ENCODE measurements at regions not wholly inside any gene's neighbourhood (a gene's known extent, or its start where the extent isn't known, plus 50 kb on each side); places are given as distances from the start of the nearest gene placed in this dataset.

DNA sequence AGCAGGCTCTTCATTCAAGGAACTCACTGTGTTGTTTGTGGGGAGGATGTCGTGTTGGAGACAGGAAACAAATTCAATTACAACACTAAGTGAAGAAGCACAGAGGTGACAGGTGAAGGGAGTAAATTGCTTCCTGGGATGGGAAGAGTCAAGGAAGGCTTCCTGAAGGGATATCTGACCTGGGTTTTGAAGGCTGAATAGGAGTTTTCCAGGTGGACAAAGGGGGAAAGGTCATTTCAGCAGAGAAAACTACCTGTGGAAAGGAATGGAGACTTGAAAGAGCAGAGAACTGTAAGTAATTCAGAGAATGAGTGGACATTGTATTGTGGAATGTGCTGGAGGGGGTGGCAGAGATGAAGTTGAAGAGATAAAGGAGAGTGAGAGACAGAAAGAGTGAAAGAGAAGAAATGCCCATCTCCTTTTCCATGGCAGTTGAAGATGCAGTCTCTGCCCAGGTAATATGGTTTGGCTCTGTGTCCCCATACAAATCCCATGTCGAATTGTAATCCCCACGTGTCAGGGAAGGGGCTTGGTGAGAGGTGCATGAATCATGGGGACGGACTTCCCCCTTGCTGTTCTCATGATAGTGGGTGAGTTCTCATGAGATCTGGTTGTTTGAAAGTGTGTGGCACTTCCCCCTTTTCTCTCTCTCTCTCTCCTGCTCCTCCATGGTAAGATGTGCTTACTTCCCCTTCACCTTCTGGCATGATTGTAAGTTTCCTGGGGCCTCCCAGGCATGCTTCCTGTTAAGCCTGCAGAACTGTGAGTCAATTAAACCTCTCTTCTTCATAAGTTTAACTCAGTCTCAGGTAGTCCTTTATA, 205.7 kb upstream of the BCOR start:
- DNase-seq, result no peak

DNA sequence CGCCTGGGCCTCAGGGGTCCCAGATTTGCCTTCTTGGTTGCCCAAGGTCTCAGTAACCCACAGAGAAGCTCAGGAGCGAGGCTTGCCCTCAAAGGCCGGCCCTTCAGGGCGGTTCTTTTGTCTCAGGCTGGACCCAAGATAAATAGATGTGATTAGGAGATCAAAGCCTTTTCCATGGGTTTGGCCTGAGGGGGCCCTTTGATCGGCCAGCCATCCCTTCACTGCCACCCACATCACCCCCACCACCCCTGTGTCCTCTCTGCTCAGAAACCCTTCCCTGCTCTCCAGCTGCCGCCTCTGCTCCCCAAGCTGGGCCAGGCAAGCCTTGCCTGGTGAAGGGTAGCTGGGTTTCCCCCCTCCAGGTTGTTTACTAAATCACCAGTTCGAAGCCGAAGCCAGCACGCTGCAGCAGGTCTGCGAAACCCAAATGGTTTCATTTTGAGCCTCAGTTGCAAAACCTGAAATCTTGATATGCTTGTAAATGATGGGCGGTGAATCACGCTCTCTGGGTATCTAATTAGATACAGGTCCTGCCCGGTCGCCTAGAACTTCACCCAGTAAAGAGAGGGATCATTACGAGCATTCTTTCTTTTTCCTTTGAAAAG, 202.6 kb upstream of the BCOR start:
- DNase-seq, result no peak

DNA sequence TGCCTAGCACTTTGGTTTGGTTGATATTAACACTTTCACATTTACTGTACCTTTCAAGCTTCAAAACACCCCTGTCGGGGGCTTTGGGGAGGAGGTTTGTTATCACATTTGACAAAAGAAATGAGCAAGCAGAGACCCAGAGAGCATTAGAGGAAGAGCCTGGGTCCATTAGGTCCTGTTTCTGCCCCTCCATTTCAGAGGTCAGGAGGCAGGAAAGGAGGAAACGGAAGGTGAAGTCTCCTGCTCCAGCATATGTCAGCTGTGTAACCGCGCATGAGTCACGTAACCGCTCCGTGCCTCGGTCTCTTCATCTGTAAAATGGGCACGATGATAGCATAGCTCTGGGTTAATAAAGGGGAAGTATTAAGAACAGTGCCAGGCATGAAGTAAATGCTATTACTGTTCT, 201.9 kb upstream of the BCOR start:
- no peak for DNase-seq

DNA sequence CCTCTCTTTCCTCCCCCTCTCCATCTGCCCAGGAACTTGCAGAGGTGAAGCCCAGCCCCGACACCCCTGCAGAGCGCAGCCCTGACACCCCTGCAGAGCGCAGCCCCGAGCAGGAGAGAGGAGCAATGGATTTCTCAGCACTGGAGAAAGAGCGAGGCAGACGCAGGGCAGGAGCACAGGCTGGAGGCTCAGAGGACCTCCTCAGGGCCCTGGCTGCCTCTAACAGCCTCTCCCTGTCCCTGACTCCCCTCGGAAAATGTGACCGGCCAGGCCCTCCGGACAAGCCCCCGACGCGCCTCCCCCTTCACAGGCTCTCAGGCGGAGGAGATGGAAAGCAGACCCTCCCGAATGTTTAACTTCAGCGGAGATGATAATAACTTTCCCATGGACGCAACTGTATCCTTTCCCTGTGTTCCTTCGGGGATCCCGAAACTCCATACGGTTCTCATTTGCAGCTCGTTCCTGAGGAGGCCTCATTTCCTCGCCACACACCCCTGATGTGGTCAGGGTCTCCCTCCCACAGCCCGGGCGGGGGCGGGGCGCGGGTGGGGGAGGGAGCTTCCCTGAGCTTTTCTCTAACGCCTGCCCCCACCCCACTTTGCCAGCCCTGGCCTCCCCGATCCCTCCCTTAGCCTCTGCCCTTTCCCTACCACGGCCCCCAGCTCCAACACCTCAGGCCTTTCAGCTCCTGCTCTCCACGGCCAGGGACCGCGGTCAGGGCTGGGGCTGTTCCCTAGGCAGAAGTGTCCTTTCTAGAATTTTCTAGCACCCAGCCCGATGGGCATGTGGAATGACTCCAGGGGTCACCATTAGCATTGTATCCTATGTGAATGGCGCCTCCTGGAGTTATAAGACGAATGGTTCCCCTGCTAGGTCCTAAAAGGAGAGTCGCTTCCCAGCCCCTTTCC, 201.1 kb upstream of the BCOR start:
- DNase-seq, result no peak

DNA sequence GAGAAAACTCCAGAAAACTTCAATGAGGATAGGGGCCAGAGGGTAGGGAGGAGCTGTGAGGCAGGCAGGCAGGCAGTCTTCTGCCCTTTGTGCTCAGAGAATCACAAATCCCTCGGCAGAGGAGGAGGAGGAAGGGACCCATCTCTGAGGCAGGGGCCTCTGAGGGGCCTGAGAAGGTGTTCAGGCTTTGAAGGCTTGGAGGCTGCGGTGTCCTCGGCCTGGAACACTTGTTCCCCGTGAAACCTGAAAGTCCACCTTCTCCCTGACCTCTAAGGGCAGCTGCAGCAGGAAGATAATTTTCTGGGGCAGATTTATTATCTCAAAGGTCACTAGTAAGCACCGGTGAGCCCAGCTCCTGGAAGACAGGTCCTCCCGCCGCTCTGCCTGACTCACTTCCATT, 200.3 kb upstream of the BCOR start:
- DNase-seq, result no peak

DNA sequence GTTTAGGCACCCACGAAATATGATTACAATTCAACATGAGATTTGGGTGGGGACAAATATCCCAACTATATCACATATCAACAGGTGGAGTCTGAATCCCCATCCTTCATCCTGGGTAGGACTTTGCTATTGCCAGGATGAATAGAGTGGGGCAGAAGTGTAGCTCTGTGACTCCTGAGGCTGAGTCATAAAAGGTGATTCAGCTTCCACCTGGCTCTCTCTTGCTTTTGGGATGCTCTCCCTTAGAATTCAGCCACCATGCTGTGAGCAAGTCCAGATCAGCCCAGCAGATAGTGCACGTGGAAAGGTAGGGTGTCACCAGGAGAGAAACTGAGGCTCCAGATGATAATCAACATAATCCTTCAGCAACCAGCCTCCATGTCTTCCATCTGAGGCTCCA, 193.8 kb upstream of the BCOR start:
- DNase-seq, result no peak

DNA sequence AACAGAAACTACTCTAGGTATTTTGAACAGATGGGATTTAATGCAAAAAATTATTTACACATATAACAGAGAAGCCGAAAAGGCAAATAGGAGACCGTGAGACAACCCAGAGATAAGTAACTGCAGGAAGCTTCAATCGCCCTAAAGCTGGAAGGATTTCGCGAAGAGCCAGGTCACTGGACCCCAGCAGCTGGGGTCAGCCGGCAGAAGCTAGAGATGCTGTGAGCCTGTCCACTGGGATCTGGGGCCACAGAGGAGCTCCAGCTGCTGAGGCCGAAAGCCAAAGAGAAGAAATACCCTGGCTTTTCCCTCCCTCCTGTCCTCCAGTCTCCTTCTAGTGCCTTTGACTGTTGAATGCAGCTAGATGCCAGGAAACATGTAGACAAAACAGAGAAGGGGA, 192.8 kb upstream of the BCOR start:
- DNase-seq, result no peak

DNA sequence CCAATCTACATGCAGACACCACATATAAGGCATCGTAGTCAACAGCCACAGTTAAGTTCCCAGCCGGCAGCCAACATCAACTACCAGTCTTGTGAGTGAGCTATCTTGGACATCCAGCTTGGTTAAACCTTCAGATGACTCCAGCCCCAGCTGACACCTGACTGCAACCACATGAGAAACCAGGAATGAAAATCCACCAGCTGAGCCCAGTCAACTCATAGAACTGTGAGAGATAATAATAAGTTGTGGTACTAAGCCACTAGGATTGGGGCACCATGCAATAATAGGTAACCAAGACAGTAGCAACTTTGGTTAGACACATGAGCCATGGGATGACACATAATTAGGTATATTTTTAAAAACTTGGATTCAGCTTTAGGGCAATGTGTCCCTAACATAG, 188.1 kb upstream of the BCOR start:
- no peak for DNase-seq

DNA sequence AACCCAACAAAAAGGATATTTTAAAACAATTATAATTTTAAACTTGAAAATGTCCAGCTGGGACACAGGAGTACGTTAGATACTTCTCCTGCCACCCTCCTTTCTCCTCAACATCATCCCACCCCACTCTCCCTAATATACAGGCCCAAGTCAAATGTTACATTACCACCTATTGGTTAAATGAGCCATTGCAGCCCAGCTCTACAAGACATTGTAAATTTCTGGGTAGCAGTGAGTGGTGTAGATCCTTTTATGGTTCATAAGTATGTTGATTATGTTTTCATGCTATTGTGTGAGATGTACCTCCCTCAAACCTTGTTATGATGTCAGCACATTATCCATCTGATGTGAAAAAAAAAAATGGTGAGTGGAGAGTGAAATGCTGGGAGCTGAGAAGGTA, 187.1 kb upstream of the BCOR start:
- DNase-seq, result no peak

DNA sequence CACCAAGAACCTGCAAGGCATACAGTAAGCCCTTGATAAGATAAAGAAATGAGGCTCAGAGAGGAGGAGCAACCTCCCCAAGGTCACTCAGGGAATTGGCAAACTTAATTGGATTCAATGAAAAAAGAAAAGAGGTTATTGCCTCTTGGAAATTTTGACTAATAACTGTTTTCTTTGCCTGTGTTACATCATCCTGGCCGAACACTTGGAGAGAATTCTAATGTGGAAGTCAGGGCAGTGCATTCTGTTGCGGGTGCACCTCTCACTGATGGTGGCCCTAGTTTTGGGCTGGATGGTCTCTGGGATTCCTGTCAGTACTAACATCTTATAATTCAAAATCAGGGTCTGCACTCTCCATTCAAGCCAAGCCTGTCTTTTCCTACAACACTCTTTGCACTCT, 186.2 kb upstream of the BCOR start:
- DNase-seq, result no peak

DNA sequence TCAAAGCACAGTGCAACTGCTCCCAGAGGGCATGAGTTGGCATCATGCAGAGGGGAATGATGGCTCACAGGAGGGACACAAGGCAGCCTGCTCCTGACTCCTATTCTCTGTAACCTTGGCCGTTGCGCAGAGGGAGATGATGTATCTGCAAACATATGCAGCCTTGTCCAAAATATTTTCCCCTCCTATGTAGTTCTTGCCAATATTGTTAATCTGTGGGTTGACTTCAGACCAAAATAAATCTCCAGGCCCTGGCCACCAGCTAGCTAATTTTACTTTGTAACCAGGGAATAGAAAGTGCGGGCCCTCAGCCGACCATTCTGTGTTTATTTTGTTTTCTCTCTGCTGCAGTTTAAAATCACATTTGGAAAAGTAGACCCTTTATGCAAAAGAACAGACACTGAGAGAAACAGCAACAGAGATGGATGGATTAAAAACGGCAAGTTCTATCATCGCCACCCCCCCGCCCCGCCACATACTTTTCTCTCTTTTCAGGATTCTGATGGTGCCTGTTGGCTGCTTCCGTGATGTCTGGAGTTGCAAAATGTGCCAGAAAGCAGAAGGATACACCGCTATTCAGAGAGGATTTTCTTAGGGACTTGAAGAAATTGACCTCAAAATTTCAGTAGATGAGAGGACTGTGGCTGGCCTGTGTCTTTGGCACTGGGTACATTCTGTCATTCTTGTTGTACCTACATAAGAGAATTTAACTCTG, 185.3 kb upstream of the BCOR start:
- no peak for DNase-seq

DNA sequence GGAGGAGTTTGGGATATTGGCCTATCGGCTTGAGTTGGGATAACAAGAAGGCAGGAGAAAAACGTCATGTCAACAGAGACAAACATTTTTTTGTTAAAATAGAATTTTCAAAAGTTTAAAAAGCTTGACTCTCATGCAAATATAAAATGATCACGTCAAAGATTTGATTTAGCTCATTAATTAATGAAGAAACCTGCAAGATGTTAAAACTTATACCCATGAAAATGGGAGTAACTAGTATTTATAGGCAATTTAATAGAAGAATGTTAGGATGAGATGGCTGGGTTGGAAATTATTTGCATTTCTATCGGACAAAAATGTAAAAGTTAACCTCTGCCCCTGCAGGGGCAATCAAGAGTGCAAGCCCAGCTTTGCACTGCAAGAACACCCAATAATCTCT, 184.6 kb upstream of the BCOR start:
- DNase-seq, result no peak

DNA sequence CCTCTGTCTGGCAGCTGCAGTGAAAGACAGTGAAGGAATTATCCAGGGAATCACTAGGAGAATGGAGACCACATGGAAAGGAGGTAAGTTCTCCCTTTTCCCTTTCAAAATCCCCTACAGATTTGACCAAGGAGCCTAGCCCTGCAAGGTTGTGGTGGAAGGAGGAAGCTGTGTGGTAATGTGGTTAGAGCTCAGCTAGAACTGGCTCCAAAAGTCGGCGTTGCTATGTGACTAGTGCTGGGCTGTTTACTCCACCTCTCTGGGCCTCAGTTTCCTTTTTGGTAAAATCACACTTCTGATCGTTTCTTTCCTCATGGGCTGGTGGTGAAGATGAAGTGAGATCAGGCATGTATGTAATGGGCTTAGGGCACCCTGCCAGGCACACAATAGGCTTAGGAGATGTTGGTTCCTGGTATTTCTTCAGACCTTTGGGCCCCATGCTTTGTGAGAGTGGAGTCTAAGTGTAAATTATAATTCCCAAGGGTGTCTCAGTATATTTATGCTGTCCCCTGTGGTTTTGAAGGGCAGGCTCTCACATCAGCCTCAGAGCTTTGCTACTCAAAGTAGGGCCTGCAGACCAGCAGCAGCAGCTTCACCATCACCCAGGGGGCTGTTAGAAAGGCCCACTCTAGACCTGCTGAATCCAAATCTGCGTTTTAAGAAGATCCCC, 183.7 kb upstream of the BCOR start:
- no peak for DNase-seq

DNA sequence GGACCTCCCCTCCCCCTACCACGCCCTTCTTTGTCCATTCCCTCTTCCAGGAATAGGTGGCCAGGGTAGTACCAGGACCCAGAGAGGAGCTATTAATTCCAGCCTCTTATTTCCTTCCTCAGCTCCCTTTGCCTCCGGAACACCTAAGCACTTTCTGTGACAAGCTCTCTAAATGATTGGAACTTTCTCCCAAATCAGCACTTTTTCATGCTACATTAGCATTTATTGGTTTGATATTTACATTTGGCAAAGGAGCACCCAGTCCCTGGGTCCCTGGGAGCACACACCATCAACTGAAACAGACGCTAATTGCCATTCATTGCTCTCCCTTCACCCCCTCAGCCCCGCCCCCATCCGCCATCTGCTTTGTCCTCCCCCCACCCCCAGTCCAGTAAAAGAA, 182.0 kb upstream of the BCOR start:
- DNase-seq, result no peak

DNA sequence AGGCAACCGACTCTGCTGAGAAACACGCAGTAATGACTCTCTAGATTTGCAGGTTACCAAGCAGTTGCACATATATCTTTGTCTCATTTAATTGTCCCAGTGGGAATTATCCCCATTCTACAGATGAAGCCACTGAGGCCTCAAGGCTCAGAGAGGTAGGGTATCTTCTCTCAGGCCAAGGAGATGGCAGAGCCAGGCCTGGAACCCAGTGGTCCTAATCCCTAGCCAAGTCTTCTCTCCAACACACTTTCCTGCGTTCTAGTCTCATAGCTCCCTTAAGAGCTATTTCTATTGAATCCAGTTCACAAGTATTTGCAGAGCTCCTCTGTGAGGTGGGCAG, 181.3 kb upstream of the BCOR start:
- DNase-seq, result no peak

DNA sequence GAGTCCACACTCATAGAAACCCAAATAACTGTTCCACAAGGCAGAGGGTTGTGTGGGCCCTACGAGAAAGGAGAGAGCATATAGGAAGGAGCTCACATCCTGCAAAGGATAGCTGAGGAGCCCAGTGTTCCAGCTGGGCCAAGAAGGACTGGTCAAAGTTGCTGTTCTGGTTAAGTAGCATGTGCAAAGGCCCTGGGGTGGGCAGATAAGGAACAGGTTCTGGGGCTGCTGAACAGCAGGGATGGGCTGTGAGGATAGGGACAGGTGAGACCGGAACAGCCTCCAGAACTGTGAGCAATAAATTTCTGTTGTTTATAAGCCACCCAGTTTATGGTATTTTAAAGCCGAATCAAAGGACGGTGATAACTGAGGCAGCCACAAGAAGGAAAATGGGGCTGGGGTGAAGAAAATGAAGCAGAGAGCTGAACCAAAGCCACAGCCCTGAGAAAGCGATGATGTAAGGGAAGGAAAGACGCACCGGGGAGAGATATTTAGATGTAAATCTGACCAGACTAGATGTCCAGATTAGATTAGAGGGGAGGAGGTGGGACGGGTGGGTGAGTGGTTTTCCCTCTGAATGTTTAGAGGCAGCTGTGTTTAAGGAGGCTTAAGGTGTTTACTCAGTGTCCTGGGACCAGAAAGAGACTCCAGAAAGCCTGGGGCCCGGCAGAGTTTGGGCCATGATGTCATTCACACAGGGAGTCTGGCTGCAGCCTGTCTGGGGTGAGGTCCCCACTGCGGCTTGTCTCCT, 180.8 kb upstream of the BCOR start:
- no peak for DNase-seq

DNA sequence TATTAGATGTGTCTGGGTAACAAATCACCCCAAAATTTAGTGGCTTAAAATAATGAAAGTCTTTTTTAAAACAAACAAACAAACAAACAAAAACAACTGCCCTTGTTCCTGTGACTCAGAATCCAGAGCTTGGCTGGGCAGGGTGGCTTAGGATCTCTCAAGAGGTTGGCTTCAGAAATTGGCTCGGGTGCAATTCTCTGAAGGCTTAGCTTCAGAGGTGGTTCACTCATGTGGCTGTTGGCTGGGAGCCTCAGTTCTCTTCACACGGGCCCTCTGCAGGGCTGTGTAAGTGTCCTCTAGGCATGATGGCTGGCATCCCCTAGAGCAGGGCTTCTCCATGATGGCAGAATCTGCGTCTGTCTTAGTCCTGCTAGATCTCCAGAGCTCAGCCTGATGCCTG, 179.9 kb upstream of the BCOR start:
- no peak for DNase-seq

DNA sequence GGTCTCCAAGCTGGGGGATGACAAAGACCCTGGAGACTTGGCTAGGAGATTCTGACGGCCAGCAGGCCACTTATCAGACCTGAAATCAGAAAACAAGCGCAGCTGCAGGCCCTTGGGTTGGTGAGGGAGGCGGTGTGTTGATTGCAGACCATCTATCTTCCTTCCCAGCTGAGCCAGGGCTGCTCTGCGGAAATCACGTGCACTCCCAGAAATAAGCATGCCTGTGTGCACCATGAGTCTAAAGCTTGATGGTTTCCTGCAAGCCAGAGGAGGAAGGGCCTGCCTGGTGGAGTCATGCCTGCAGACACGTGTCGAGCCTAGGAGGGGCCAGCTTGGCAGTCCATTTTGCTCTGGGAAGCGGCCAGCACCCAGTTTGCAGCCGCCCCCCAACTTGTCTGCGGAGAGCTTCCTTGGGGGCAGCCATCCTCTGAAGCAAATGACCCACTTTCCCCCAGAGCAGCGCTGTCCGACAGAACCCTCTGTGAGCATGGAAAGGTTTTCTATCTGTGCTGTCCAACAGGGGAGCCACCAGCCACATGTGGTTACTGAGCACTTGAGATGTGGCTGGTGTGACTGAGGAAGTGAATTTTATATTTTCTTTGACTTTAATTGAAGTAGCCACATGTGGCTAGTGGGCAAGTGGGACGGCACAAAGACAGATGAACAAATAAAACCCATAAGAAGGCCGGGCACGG, 175.7 kb upstream of the BCOR start:
- no peak for DNase-seq

DNA sequence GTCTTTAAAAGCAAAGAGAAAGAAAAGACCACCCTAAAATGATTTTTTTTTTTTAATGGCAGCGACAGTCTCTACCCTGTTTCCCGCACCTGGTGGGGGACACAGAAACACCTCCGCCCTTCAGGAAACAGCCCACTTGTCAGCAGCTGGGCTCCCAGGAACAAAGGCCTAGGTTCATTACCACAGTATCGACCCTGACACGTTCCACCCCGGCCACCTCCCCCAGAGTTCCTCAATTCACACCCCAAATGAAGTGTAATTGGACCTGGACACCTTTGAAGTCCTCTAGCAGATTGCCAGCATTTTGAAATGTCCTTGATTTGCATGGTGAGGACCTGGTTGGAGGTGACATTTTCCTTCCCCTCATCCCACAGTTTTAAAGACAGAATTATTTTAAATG, 175.0 kb upstream of the BCOR start:
- no peak for DNase-seq

DNA sequence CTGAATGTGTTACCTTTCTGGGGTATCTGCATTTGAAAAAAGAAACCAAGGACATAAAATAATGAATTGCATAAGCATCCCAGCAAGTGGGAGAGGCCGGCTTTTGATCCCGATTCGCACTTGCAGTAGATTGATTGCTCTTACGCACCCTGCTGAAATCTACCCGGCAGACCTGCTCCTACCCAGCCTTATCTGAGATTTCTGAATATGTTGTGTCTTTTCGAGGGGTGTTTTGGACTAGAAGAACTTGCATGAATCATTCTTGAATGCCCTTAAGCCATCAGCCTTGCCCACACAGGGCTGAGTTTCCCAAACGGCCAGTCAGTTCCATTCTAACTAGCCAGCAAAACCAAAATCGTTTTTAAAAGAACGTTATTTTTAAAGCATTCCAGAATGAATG, 174.4 kb upstream of the BCOR start:
- DNase-seq, result no peak

DNA sequence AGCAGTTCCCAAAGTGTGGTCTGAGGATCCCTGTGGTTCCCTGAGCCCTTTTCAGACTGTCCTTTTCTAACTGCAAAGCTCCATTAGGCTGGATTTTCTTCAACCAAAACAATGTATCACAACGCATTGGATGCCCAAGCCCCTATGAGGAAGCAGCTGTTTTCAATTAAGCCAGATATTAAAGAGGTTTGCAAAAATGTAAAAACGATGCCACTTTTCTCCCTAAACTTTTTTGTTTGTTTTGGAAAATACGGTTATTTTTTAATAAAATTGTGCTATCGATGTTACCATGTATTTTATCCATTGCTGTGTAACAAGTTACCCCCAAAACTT, 170.4 kb upstream of the BCOR start:
- DNase-seq, result no peak

Data from stimulated activated CD4-positive, alpha-beta T cell treated with anti-CD3 and anti-CD28 coated beads, Interleukin-12 subunit alpha, Interleukin-12 subunit beta, amount 100 ng/mL, for 4 hours (primary cell).